IPS DF 6.9 (cell line): ENCODE measurements at regions not wholly inside any gene's neighbourhood (a gene's known extent, or its start where the extent isn't known, plus 50 kb on each side); places are given as distances from the start of the nearest gene placed in this dataset.
"Not testable (repeated sequence)": the region's sequence is repeated elsewhere in the genome, so short reads cannot be mapped to it uniquely, and the experiment has no call there.

Experiments used
- DNase-seq: peaks from one replicate; pipeline ENCODE4 v3.0.0-alpha.2; 2013; ENCODE audit warnings: low read depth, low spot score
- H3K27ac ChIP-seq: one replicate; pipeline ENCODE4 v1.5.1; 2013; ENCODE audit warnings: low read length, control low read depth
- H3K27me3 ChIP-seq: 2 replicates; pipeline ENCODE4 v1.6.1; 2013; ENCODE audit warnings: mild to moderate bottlenecking, low read length; ENCODE audit not compliant: control insufficient read depth, insufficient read depth
- H3K36me3 ChIP-seq: 2 replicates; pipeline ENCODE4 v1.6.1; 2013; ENCODE audit warnings: low read length; ENCODE audit not compliant: control insufficient read depth, insufficient read depth
- H3K4me1 ChIP-seq: 2 replicates; pipeline ENCODE4 v1.6.1; 2013; ENCODE audit warnings: low read length; ENCODE audit not compliant: control insufficient read depth, insufficient read depth
- H3K4me3 ChIP-seq: 2 replicates; pipeline ENCODE4 v1.5.1; 2013; ENCODE audit warnings: mild to moderate bottlenecking, low read length
- H3K9me3 ChIP-seq: 2 replicates; pipeline ENCODE4 v1.6.1; 2013; ENCODE audit warnings: low read length, inconsistent platforms; ENCODE audit not compliant: control insufficient read depth, insufficient read depth
- WGBS: extraction: QIAGEN DNeasy Blood & Tissue Kit; methylation state at CpG from one replicate; pipeline ENCODE4 v1.1.7; 2013; ENCODE audit warnings: mixed read lengths, missing lambda C conversion rate; ENCODE audit not compliant: insufficient read length, insufficient coverage; 5-methylcytosine and 5-hydroxymethylcytosine counted together

GRCh38 chr10:46108158-46108499 is 62.1 kb upstream of the MSMB start:
- not testable (repeated sequence) for DNase-seq, H3K4me3 ChIP-seq, H3K9me3 ChIP-seq, H3K4me1 ChIP-seq, H3K27ac ChIP-seq, H3K36me3 ChIP-seq, H3K27me3 ChIP-seq
- no CpG with 5 or more reads among the region's 5 CpGs for WGBS

- H3K4me1 ChIP-seq, H3K9me3 ChIP-seq, H3K36me3 ChIP-seq, DNase-seq, H3K27me3 ChIP-seq, H3K27ac ChIP-seq, H3K4me3 ChIP-seq: not testable (repeated sequence)
- no CpG with 5 or more reads among the region's 1 CpG for WGBS
Measured at GRCh38 chr10:46154271-46154670, 108.2 kb upstream of the MSMB start.

GRCh38 chr10:46154683-46155082 is 108.6 kb upstream of the MSMB start:
- not testable (repeated sequence) for H3K9me3 ChIP-seq, H3K27ac ChIP-seq, H3K4me3 ChIP-seq, DNase-seq, H3K4me1 ChIP-seq, H3K27me3 ChIP-seq, H3K36me3 ChIP-seq
- no CpG with 5 or more reads among the region's 2 CpGs for WGBS

DNA sequence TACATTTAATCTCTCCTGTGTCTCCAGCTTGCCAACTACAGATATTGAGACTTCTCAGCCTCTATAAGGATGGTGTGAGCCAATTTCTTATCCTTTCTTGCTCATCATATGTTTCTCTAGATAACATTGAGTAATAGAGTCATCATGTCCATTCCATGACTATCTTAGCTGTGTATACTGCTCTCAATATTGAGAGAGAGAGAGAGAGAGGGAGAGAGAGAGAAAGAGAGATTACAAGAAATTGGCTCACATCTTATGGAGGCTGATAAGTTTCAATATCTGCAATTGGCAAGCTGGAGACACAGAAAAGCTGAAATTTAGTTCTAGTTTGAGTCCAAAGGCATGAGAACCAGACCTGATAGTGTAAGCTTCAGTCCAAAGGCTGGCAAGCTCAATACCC is 110.8 kb upstream of the MSMB start:
- H3K4me1 ChIP-seq, H3K4me3 ChIP-seq, H3K9me3 ChIP-seq, H3K27me3 ChIP-seq, DNase-seq, H3K36me3 ChIP-seq, H3K27ac ChIP-seq: not testable (repeated sequence)

DNA sequence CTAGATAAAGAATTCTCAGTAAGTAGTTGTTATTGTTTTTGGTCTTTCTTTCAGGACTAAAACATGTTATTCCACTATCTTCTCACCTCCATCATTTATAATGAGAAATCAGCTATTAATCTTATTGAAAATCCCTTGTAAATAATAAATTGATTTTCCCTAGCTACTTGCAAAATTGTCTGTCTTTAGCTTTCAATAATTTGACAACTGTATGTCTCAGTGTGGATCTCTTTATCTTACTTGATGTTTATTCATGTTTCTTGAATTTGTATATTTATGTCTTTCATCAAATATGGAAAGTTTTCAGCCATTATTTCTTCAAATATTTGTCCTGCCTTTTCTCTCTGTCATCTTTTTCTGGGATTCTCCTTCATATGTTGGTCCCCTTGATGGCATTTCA is 117.1 kb upstream of the ANTXRL start:
- H3K36me3 ChIP-seq: no peaks in the 10 kb centered on the region
- H3K4me1 ChIP-seq: no peaks in the 10 kb centered on the region
- no peak overlapping the region for H3K4me3 ChIP-seq
- H3K27me3 ChIP-seq: no peaks in the 10 kb centered on the region
- no peak overlapping the region for H3K27ac ChIP-seq
- no peak for DNase-seq
- no peaks in the 10 kb centered on the region for H3K9me3 ChIP-seq

DNA sequence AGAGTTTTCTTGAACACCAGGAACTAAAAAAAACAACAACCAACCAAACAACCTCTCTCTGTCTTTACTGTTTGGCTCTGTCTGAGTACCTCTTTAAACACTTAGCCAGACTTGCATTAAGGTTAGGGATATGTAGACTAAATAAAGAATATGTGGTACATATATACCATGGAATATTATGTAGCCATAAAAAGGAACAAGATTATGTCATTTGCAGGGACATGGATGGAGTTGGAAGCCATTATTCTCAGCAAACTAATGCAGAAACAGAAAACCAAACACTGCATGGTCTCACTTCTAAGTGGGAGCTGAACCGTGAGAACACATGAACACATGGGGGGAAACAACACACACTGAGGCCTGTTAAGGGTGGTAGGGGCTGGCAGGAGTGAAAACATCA is 116.0 kb upstream of the ANTXRL start:
- H3K4me3 ChIP-seq: no peak overlapping the region
- no peaks in the 10 kb centered on the region for H3K4me1 ChIP-seq
- H3K9me3 ChIP-seq: no peaks in the 10 kb centered on the region
- no peak for DNase-seq
- no peak overlapping the region for H3K27ac ChIP-seq
- no CpG with 5 or more reads among the region's 1 CpG for whole genome bisulfite sequencing
- H3K36me3 ChIP-seq: no peaks in the 10 kb centered on the region
- no peaks in the 10 kb centered on the region for H3K27me3 ChIP-seq

DNA sequence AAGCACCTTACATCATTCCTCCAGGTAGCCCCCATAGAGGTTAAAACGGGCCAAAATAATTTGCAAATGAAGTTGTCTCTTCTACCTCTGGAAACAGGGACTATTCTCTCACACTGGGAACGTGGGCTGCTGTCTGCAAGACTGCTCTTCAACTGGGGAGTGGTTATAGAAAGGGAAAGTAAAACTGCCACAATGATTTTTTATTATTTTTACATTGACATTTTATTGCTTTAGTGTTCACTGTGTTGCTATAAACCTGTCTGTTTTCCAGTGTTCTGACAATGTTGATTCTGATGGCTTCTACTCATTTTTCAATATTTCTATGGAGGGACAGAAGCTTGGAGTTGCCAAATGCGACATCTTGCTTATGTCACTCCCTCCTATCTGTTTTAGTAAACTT is 115.1 kb upstream of the ANTXRL start:
- Histone ChIP-seq H3K4me3 (no peak overlapping the region), H3K9me3 (no peaks in the 10 kb centered on the region), H3K27me3 (no peaks in the 10 kb centered on the region), H3K27ac (no peak overlapping the region), H3K4me1 (no peaks in the 10 kb centered on the region), H3K36me3 (no peaks in the 10 kb centered on the region)
- WGBS: no CpG with 5 or more reads among the region's 3 CpGs
- DNase-seq: no peak

DNA sequence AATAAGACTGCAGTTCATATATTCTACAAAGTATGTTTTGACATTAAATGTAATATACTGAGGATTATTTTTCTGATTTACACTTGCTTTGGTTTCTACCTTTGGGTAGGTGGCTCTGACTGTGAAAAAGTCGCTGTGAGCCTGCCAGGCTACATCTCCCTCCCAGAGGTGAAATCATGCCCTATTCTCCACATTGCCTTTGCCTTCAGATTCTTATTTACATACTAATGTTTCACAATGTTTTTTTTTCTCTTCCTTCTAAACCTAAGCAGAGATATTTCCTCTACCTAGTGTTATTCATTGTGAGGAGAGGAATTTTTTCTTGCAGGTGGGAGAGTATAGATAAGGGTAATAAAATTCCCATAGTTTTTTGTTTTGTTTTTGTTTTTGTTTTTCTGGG is 111.5 kb upstream of the ANTXRL start:
- DNase-seq: no peak
- WGBS: no CpG with 5 or more reads among the region's 1 CpG
- Histone ChIP-seq H3K9me3 (no peaks in the 10 kb centered on the region), H3K4me3 (no peak overlapping the region), H3K27ac (no peak overlapping the region), H3K4me1 (no peaks in the 10 kb centered on the region), H3K27me3 (no peaks in the 10 kb centered on the region), H3K36me3 (no peaks in the 10 kb centered on the region)

DNA sequence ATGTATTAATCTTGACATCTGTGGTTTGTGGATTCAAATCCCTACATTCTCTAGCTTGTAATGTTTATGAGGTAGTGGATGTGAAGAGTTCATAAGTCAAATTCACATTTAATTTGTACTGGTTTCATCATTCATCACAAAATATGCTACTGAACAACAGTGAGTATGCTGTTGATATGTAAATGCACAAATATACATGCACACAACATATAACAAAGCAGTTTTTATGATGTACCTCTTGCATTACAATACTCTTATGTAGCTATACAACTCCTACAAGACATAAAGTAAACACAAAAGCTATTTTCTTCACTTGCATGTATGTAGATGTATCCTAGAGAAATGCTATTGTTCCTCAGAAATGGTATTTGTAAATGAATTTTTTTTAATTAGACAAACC is 111.0 kb upstream of the ANTXRL start:
- DNase-seq: no peak
- Histone ChIP-seq H3K27me3 (no peaks in the 10 kb centered on the region), H3K36me3 (no peaks in the 10 kb centered on the region)

GRCh38 chr10:46187431-46187830 is 99.4 kb upstream of the ANTXRL start:
- not testable (repeated sequence) for H3K9me3 ChIP-seq, H3K36me3 ChIP-seq, H3K4me1 ChIP-seq, H3K27ac ChIP-seq, H3K27me3 ChIP-seq, DNase-seq, H3K4me3 ChIP-seq
- WGBS: no CpG with 5 or more reads among the region's 3 CpGs

More for the DNA sequence above, 111.0 kb upstream of the ANTXRL start:
- H3K4me3 ChIP-seq: no peak overlapping the region
- no peaks in the 10 kb centered on the region for H3K9me3 ChIP-seq
- no peak overlapping the region for H3K27ac ChIP-seq
- H3K4me1 ChIP-seq: no peaks in the 10 kb centered on the region

DNA sequence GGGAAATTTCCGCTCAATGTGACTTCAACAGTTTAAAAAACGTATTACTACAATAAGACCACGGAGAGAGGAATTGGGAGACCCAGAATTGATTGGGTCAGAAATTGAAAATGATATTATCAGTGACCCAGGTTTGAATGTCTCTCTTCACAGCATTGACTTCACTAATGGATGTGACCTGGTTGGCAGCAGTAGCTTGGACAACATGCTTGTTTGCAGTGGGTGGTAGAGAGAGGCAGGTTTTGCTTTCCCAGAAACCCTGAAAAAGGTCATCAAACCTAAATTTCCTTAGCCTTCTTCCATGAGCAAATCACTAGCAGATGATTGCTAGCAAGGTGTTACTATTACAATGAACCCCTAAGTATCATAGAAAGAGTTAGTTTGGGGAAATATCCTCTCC is 89.7 kb upstream of the ANTXRL start:
- WGBS: no CpG with 5 or more reads among the region's 3 CpGs
- H3K9me3 ChIP-seq: no peaks in the 10 kb centered on the region
- DNase-seq: no peak
- no peak overlapping the region for H3K4me3 ChIP-seq
- no peaks in the 10 kb centered on the region for H3K4me1 ChIP-seq
- H3K36me3 ChIP-seq: no peaks in the 10 kb centered on the region
- no peaks in the 10 kb centered on the region for H3K27me3 ChIP-seq
- H3K27ac ChIP-seq: no peak overlapping the region

DNA sequence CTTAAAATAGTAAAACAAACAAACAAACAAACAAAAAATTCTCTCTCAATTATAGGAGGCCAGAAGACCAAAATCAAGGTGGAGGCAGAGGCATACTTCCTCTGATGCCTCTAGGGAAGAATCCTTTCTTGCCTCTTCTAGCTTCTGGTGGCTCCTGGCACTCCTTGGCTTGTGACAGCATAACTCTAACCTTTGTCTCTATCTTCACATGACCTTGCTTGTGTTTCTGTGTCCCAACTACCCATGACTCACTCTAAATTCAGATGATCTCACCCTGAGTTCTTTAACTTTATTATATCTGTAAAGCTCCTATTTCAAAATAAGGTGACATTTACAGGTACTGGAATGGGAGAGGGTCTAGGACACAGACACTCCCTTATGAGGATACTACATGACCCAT is 88.3 kb upstream of the ANTXRL start:
- no peak overlapping the region for H3K27ac ChIP-seq

More for the DNA sequence above, 88.3 kb upstream of the ANTXRL start:
- no peaks in the 10 kb centered on the region for H3K27me3 ChIP-seq
- no peak for DNase-seq
- H3K4me1 ChIP-seq: no peaks in the 10 kb centered on the region
- H3K4me3 ChIP-seq: no peak overlapping the region
- H3K36me3 ChIP-seq: no peaks in the 10 kb centered on the region
- no peaks in the 10 kb centered on the region for H3K9me3 ChIP-seq
